ENCODE measurements at regions not wholly inside any gene's neighbourhood (a gene's known extent, or its start where the extent isn't known, plus 50 kb on each side); places are given as distances from the start of the nearest gene placed in this dataset.

- peaks cover 20% of the 10 kb centered on the region for H3K4me1 ChIP-seq (ENCODE audit: insufficient read depth, poor library complexity, severe bottlenecking)
- H3K27ac ChIP-seq (ENCODE audit: poor library complexity, severe bottlenecking): no peak overlapping the region
- H3K9me3 ChIP-seq (ENCODE audit: severe bottlenecking): no peaks in the 10 kb centered on the region
- DNase-seq (ENCODE audit: low spot score) (no peak), ATAC-seq (ENCODE audit: low read depth) (no peak)
- no peaks in the 10 kb centered on the region for H3K36me3 ChIP-seq (ENCODE audit: low read depth)
- TF ChIP-seq CTCF (IDR thresholded peaks at IDR 0.05; ENCODE audit: poor library complexity, severe bottlenecking): no peak
- no peak overlapping the region for H3K4me3 ChIP-seq (ENCODE audit: severe bottlenecking)
- H3K27me3 ChIP-seq (ENCODE audit: insufficient read depth, poor library complexity, severe bottlenecking): no peaks in the 10 kb centered on the region
Measured at GRCh38 chr17:14772776-14773175, 471.9 kb downstream of the HS3ST3B1 start.

GRCh38 chr17:14771543-14771942 is 470.7 kb downstream of the HS3ST3B1 start:
- no peaks in the 10 kb centered on the region for H3K9me3 ChIP-seq (ENCODE audit: severe bottlenecking)
- H3K4me3 ChIP-seq (ENCODE audit: severe bottlenecking): no peak overlapping the region
- H3K27ac ChIP-seq (ENCODE audit: poor library complexity, severe bottlenecking): no peak overlapping the region
- TF ChIP-seq CTCF (IDR thresholded peaks at IDR 0.05; ENCODE audit: poor library complexity, severe bottlenecking): no peak
- DNase-seq (ENCODE audit: low spot score) (no peak), ATAC-seq (ENCODE audit: low read depth) (no peak)
- H3K4me1 ChIP-seq (ENCODE audit: insufficient read depth, poor library complexity, severe bottlenecking): peaks cover 9% of the 10 kb centered on the region
- H3K36me3 ChIP-seq (ENCODE audit: low read depth): no peaks in the 10 kb centered on the region
- H3K27me3 ChIP-seq (ENCODE audit: insufficient read depth, poor library complexity, severe bottlenecking): no peaks in the 10 kb centered on the region

GRCh38 chr17:14768923-14769322 is 468.0 kb downstream of the HS3ST3B1 start:
- no peaks in the 10 kb centered on the region for H3K27me3 ChIP-seq (ENCODE audit: insufficient read depth, poor library complexity, severe bottlenecking)
- no peak for TF ChIP-seq CTCF (IDR thresholded peaks at IDR 0.05; ENCODE audit: poor library complexity, severe bottlenecking)
- no peaks in the 10 kb centered on the region for H3K9me3 ChIP-seq (ENCODE audit: severe bottlenecking)
- H3K4me3 ChIP-seq (ENCODE audit: severe bottlenecking): no peak overlapping the region
- H3K4me1 ChIP-seq (ENCODE audit: insufficient read depth, poor library complexity, severe bottlenecking): no peaks in the 10 kb centered on the region
- no peak overlapping the region for H3K27ac ChIP-seq (ENCODE audit: poor library complexity, severe bottlenecking)
- no peak for ATAC-seq (ENCODE audit: low read depth)
- no peaks in the 10 kb centered on the region for H3K36me3 ChIP-seq (ENCODE audit: low read depth)
- no peak for DNase-seq (ENCODE audit: low spot score)

- Histone ChIP-seq H3K4me3 (ENCODE audit: severe bottlenecking) (no peak overlapping the region), H3K9me3 (ENCODE audit: severe bottlenecking) (no peaks in the 10 kb centered on the region), H3K27ac (ENCODE audit: poor library complexity, severe bottlenecking) (no peak overlapping the region), H3K27me3 (ENCODE audit: insufficient read depth, poor library complexity, severe bottlenecking) (no peaks in the 10 kb centered on the region), H3K4me1 (ENCODE audit: insufficient read depth, poor library complexity, severe bottlenecking) (no peaks in the 10 kb centered on the region), H3K36me3 (ENCODE audit: low read depth) (no peaks in the 10 kb centered on the region)
- TF ChIP-seq CTCF (IDR thresholded peaks at IDR 0.05; ENCODE audit: poor library complexity, severe bottlenecking): no peak
- ATAC-seq (ENCODE audit: low read depth) (no peak), DNase-seq (ENCODE audit: low spot score) (no peak)
Measured at GRCh38 chr17:14762736-14763479, 462.0 kb downstream of the HS3ST3B1 start.

- Histone ChIP-seq H3K9me3 (ENCODE audit: severe bottlenecking) (no peaks in the 10 kb centered on the region), H3K4me3 (ENCODE audit: severe bottlenecking) (no peak overlapping the region), H3K27me3 (ENCODE audit: insufficient read depth, poor library complexity, severe bottlenecking) (no peaks in the 10 kb centered on the region), H3K4me1 (ENCODE audit: insufficient read depth, poor library complexity, severe bottlenecking) (no peaks in the 10 kb centered on the region), H3K27ac (ENCODE audit: poor library complexity, severe bottlenecking) (no peak overlapping the region), H3K36me3 (ENCODE audit: low read depth) (no peaks in the 10 kb centered on the region)
- DNase-seq (ENCODE audit: low spot score) (no peak), ATAC-seq (ENCODE audit: low read depth) (no peak)
- TF ChIP-seq CTCF (IDR thresholded peaks at IDR 0.05; ENCODE audit: poor library complexity, severe bottlenecking): no peak
Measured at GRCh38 chr17:14760719-14761411, 460.0 kb downstream of the HS3ST3B1 start.

All from RWPE2 (cell line).